ENCODE measurements at regions not wholly inside any gene's neighbourhood (a gene's known extent, or its start where the extent isn't known, plus 50 kb on each side); places are given as distances from the start of the nearest gene placed in this dataset.

DNA sequence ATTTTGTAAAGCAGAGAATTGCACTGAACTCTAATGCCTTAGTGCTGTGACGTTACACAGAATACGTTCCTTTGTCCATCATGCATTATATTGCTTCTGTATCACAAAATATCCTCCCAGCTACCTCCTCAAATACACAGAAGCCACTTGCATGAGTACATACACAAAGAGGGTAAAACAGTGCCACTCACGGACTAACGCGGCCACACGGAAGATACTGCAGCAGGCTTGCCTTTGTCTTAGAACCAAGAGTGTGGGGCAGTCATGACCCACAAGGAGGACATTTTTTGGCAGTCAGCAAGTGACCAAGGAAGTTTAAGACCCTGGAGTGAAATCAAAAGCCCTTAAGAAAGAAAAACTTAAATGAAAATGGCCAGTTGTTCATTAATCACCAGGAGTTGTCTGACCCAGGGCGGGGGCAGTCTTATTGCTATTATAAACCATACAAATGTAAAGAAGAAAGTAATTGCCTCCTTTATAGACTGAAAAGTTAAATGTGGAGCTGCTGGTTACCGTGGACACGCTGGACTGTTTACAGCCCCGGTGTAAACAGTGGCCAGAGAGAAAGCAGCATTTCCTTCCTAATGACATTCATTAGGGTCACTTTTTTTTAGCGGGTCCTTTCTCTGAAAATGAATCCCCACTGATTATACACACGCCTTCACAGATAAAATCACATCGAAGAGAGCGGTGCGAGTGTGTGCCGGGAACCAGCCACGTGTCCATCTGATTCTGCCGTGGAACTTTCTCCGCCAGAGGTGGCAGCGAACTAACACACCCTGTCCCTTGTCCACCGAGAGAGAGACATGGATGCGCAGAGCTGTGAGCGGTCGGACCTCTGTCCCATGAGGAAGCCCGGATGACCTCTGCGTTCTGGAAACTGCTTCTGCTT is 66.8 kb downstream of the SOX1 start:
- no peak overlapping the region for H3K27ac ChIP-seq (ENCODE audit: low read depth, low read length)
- H2BK20ac ChIP-seq (ENCODE audit: low read length), result no peak overlapping the region
- FAIRE-seq, result no peak
- TF ChIP-seq NANOG (IDR thresholded peaks at IDR 0.05; ENCODE audit: insufficient read depth, low read depth, low read length, poor library complexity, severe bottlenecking) (no peak), POLR2A (IDR thresholded peaks at IDR 0.05; ENCODE audit: control extremely low read depth in 1 of 2, low read depth in 2 of 2, low read length in 2 of 2) (no peak), KDM1A (IDR thresholded peaks at IDR 0.05; ENCODE audit: borderline replicate concordance, low read length) (no peak), TAF1 (IDR thresholded peaks at IDR 0.05; ENCODE audit: low read depth, low read length) (no peak), RBBP5 (IDR thresholded peaks at IDR 0.05; ENCODE audit: borderline replicate concordance, low read depth, low read length) (no peak), KDM4A (IDR thresholded peaks at IDR 0.05; ENCODE audit: low read depth, low read length, severe bottlenecking) (no peak), PHF8 (conservative IDR thresholded peaks at IDR 0.05; ENCODE audit: low read depth, low read length) (no peak), BACH1 (IDR thresholded peaks at IDR 0.05; ENCODE audit: low read length) (no peak), GTF2F1 (IDR thresholded peaks at IDR 0.05; ENCODE audit: borderline replicate concordance, low read depth, low read length) (no peak)
- TF ChIP-seq, protein P1, sequence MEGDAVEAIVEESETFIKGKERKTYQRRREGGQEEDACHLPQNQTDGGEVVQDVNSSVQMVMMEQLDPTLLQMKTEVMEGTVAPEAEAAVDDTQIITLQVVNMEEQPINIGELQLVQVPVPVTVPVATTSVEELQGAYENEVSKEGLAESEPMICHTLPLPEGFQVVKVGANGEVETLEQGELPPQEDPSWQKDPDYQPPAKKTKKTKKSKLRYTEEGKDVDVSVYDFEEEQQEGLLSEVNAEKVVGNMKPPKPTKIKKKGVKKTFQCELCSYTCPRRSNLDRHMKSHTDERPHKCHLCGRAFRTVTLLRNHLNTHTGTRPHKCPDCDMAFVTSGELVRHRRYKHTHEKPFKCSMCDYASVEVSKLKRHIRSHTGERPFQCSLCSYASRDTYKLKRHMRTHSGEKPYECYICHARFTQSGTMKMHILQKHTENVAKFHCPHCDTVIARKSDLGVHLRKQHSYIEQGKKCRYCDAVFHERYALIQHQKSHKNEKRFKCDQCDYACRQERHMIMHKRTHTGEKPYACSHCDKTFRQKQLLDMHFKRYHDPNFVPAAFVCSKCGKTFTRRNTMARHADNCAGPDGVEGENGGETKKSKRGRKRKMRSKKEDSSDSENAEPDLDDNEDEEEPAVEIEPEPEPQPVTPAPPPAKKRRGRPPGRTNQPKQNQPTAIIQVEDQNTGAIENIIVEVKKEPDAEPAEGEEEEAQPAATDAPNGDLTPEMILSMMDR (IDR thresholded peaks at IDR 0.05; ENCODE audit: control extremely low read depth in 1 of 3, insufficient read depth in 1 of 3, low read depth in 1 of 3, low read length in 3 of 3), result no peak

More for the DNA sequence above, 66.8 kb downstream of the SOX1 start:
- Histone ChIP-seq H3K79me1 (ENCODE audit: low read depth, low read length) (no peaks in the 10 kb centered on the region), H2BK15ac (ENCODE audit: low read length) (no peak overlapping the region), H3K4ac (replicated peaks; ENCODE audit: insufficient read length, low read depth, low read length) (no peak overlapping the region), H3K9me3 (ENCODE audit: insufficient read depth in 2 of 2, low read depth in 1 of 2, low read length in 1 of 2) (no peaks in the 10 kb centered on the region), H3K36me3 (ENCODE audit: control insufficient read depth in 2 of 4, insufficient read depth in 4 of 4, low read length in 3 of 4) (no peaks in the 10 kb centered on the region), H4K20me1 (replicated peaks in 1 of 2; ENCODE audit: control insufficient read depth in 1 of 2, insufficient read depth in 2 of 2, low read length in 2 of 2) (no peaks in the 10 kb centered on the region), H3K27me3 (replicated peaks in 1 of 4; ENCODE audit: control insufficient read depth in 3 of 4, extremely low read depth in 1 of 4, insufficient read depth in 3 of 4, low read length in 3 of 4) (0 out of 7 replicates have a peak, but pooled peaks cover 0 to 4% (median under 1%) of the 10 kb centered on the region in 4 experiments), H3K4me1 (replicated peaks in 1 of 4; ENCODE audit: control insufficient read depth in 3 of 4, insufficient read depth in 4 of 4, low read length in 3 of 4) (no peaks in the 10 kb centered on the region), H3K4me3 (ENCODE audit: extremely low read depth in 1 of 4, insufficient read depth in 2 of 4, low read depth in 3 of 4, low read length in 4 of 4) (no peak overlapping the region), H3K18ac (ENCODE audit: extremely low read depth, low read length) (no peak overlapping the region), H3K14ac (ENCODE audit: insufficient read length) (no peak overlapping the region), H4K8ac (ENCODE audit: extremely low read depth, insufficient read depth, low read length) (no peak overlapping the region), H3K56ac (replicated peaks; ENCODE audit: insufficient read length, low read depth, low read length) (no peak overlapping the region), H2AK5ac (ENCODE audit: low read depth, low read length) (no peak overlapping the region), H2BK12ac (ENCODE audit: low read depth, low read length) (peak overlapping the region; percentile 65; the same call in 1 of the 2 replicates), H3K23ac (ENCODE audit: insufficient read length) (no peak overlapping the region), H3K79me2 (ENCODE audit: control insufficient read depth in 1 of 2, insufficient read depth in 2 of 2, low read length in 2 of 2) (no peaks in the 10 kb centered on the region), H3K4me2 (ENCODE audit: insufficient read depth in 1 of 2, low read depth in 2 of 2, low read length in 2 of 2) (no peak overlapping the region), H2BK5ac (ENCODE audit: low read depth, low read length) (no peak overlapping the region), H4K91ac (replicated peaks; ENCODE audit: insufficient read length, low read length) (no peak overlapping the region), H4K5ac (ENCODE audit: insufficient read length, low read depth, low read length) (no peak overlapping the region), H3K23me2 (ENCODE audit: low read depth, low read length) (no peaks in the 10 kb centered on the region), H2BK120ac (replicated peaks; ENCODE audit: low read depth, low read length) (no peak overlapping the region), H3K9ac (replicated peaks in 1 of 4; ENCODE audit: extremely low read depth in 1 of 4, low read depth in 3 of 4, low read length in 3 of 4) (no peak overlapping the region; a peak in 1 of 7 replicates), H2AFZ (ENCODE audit: low read length) (no peak overlapping the region)
- WGBS, 2 experiments (ENCODE audit: extremely low coverage in 1 of 2, insufficient coverage in 1 of 2, insufficient read length in 1 of 2, insufficient replicate concordance in 2 of 2, low coverage in 1 of 2, low lambda C conversion rate in 2 of 2, missing lambda C conversion rate in 1 of 2), result 89% methylated on average over 26 of the region's 26 CpGs; no CpG with 5 or more reads in 1 of the 2 experiments
- POLR2A ChIA-PET (ENCODE audit: partially characterized antibody), result no interaction called here
- CTCF ChIA-PET (ENCODE audit: partially characterized antibody), result interaction anchor here (1.2 kb wide), 1 partner anchor 31 kb away, joined by 3 read pairs; no protein-coding TSS in a partner anchor
- DNase-seq (ENCODE audit: low read depth in 1 of 2, low spot score in 2 of 2), result no peak
